ENCODE measurements at regions not wholly inside any gene's neighbourhood (a gene's known extent, or its start where the extent isn't known, plus 50 kb on each side); places are given as distances from the start of the nearest gene placed in this dataset.

- H3K9ac ChIP-seq (ENCODE audit: insufficient read depth in 1 of 2, low read depth in 2 of 2, low read length in 2 of 2) = no peak overlapping the region
- H4K20me1 ChIP-seq (replicated peaks; ENCODE audit: control insufficient read depth, insufficient read depth, low read length) = no peaks in the 10 kb centered on the region
- DNase-seq (ENCODE audit: extremely low read depth in 1 of 4, low spot score in 3 of 4) (no peak), FAIRE-seq (no peak), ATAC-seq (no peak)
- no peaks in the 10 kb centered on the region for H3K9me1 ChIP-seq (ENCODE audit: control insufficient read depth, insufficient read depth, low read length)
- H3K4me3 ChIP-seq = no peak overlapping the region
- intact Hi-C loops (cut with micrococcal nuclease) = no loop called here
- no peaks in the 10 kb centered on the region for H3K9me3 ChIP-seq (replicated peaks; ENCODE audit: control insufficient read depth, insufficient read depth, low read depth, low read length)
- no peaks in the 10 kb centered on the region for H3K27me3 ChIP-seq (ENCODE audit: control insufficient read depth in 2 of 2, insufficient read depth in 2 of 2, low read length in 2 of 2)
- H3K27ac ChIP-seq (ENCODE audit: extremely low read depth, low read depth, low read length) = no peak overlapping the region
- no peak overlapping the region for H3K4me2 ChIP-seq (ENCODE audit: insufficient read depth, low read length)
- no peaks in the 10 kb centered on the region for H3K36me3 ChIP-seq (ENCODE audit: control insufficient read depth, insufficient read depth, low read length)
- 4% methylated on average over 3 of the region's 3 CpGs for WGBS (ENCODE audit: insufficient coverage, low coverage, missing lambda C conversion rate)
- H3K4me1 ChIP-seq (replicated peaks in 1 of 2; ENCODE audit: control insufficient read depth in 2 of 2, insufficient read depth in 2 of 2, low read length in 2 of 2) = no peaks in the 10 kb centered on the region
- no peak for TF ChIP-seq ARNT (IDR thresholded peaks at IDR 0.05)
- ChIA-PET POLR2A (no interaction called here), CTCF (ENCODE audit: low intra/inter-chr PET ratio) (no interaction called here)
- no peak overlapping the region for H2AFZ ChIP-seq (ENCODE audit: low read depth, low read length)
- in situ Hi-C loops (cut with MboI) = no loop called here
- H3K79me2 ChIP-seq (ENCODE audit: control insufficient read depth, insufficient read depth, low read length) = no peaks in the 10 kb centered on the region
- no TSS peak for BruUV-seq (replicated peaks)
These were observed 309.3 kb upstream of the UBE2E2 start for GRCh38 chr3:22893644-22894325.

- DNase-seq (ENCODE audit: extremely low read depth in 1 of 4, low spot score in 3 of 4) (no peak), ATAC-seq (no peak), FAIRE-seq (no peak)
- Histone ChIP-seq H3K79me2 (ENCODE audit: control insufficient read depth, insufficient read depth, low read length) (no peaks in the 10 kb centered on the region), H3K9me3 (replicated peaks; ENCODE audit: control insufficient read depth, insufficient read depth, low read depth, low read length) (no peaks in the 10 kb centered on the region), H3K9ac (ENCODE audit: insufficient read depth in 1 of 2, low read depth in 2 of 2, low read length in 2 of 2) (no peak overlapping the region), H3K4me1 (replicated peaks in 1 of 2; ENCODE audit: control insufficient read depth in 2 of 2, insufficient read depth in 2 of 2, low read length in 2 of 2) (no peaks in the 10 kb centered on the region), H3K9me1 (ENCODE audit: control insufficient read depth, insufficient read depth, low read length) (no peaks in the 10 kb centered on the region), H3K27ac (ENCODE audit: extremely low read depth, low read depth, low read length) (no peak overlapping the region), H3K4me3 (no peak overlapping the region), H3K27me3 (ENCODE audit: control insufficient read depth in 2 of 2, insufficient read depth in 2 of 2, low read length in 2 of 2) (no peaks in the 10 kb centered on the region), H2AFZ (ENCODE audit: low read depth, low read length) (no peak overlapping the region), H4K20me1 (replicated peaks; ENCODE audit: control insufficient read depth, insufficient read depth, low read length) (no peaks in the 10 kb centered on the region), H3K4me2 (ENCODE audit: insufficient read depth, low read length) (no peak overlapping the region), H3K36me3 (ENCODE audit: control insufficient read depth, insufficient read depth, low read length) (no peaks in the 10 kb centered on the region)
- in situ Hi-C loops (cut with MboI) = no loop called here
- no TSS peak for BruUV-seq (replicated peaks)
- intact Hi-C loops (cut with micrococcal nuclease) = no loop called here
- ChIA-PET POLR2A (no interaction called here), CTCF (ENCODE audit: low intra/inter-chr PET ratio) (no interaction called here)
- WGBS (ENCODE audit: insufficient coverage, low coverage, missing lambda C conversion rate) = 0% methylated on average over 1 of the region's 1 CpG
- TF ChIP-seq ZBTB49 (CRISPR knock-in tag; IDR thresholded peaks at IDR 0.05; ENCODE audit: borderline replicate concordance) (no peak), ZNF318 (IDR thresholded peaks at IDR 0.05; ENCODE audit: borderline replicate concordance in 1 of 2, low read depth in 1 of 2) (no peak)
These were observed 308.3 kb upstream of the UBE2E2 start for GRCh38 chr3:22894865-22895264.
